ENCODE measurements at regions not wholly inside any gene's neighbourhood (a gene's known extent, or its start where the extent isn't known, plus 50 kb on each side); places are given as distances from the start of the nearest gene placed in this dataset.

DNA sequence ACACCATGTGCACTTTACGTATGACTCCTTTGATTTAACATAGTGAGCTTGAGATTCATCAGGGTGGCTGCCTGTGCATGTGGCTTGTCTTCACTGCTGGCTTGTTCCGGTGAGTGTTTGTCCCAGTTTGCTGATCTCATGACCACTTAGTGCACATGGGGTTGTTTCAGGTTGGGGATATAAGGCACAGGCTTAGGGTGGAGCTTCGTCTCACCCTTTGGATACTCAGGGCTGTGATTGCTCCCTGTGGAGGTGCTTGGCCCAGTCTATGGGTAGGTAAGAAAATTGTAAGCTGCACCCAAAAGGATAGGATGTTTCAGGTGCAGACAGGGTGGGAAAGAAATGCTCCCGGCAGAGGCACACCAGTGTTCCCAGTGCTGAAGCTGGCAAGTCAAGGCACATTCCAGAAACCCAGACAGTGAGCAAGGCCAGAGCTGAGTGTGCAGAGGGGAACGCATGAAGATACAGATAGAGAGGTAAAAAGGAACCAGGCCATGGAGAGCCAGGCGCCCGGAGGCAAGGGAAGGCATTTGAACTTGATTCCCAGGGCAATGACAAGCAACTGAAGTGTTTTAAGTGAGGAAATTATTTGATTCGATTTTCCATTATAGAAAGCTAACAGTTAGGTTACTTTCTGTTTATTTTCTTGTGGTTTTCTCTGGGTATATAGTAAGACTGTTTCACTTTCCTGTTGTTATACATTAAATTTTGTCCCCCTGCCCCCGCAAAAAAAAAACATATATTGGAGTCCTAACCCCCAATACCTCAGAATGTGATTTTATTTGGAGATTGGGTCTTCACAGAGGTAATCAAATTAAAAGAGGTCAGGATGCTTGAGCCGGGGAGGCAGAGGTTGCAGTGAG, 289.8 kb upstream of the KLF6 start:
- TF ChIP-seq, protein P1, sequence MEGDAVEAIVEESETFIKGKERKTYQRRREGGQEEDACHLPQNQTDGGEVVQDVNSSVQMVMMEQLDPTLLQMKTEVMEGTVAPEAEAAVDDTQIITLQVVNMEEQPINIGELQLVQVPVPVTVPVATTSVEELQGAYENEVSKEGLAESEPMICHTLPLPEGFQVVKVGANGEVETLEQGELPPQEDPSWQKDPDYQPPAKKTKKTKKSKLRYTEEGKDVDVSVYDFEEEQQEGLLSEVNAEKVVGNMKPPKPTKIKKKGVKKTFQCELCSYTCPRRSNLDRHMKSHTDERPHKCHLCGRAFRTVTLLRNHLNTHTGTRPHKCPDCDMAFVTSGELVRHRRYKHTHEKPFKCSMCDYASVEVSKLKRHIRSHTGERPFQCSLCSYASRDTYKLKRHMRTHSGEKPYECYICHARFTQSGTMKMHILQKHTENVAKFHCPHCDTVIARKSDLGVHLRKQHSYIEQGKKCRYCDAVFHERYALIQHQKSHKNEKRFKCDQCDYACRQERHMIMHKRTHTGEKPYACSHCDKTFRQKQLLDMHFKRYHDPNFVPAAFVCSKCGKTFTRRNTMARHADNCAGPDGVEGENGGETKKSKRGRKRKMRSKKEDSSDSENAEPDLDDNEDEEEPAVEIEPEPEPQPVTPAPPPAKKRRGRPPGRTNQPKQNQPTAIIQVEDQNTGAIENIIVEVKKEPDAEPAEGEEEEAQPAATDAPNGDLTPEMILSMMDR (IDR thresholded peaks at IDR 0.05): no peak
- TF ChIP-seq POLR2A (IDR thresholded peaks at IDR 0.05): no peak

Measured in thyroid gland (tissue), 4 donors.